ENCODE measurements at regions not wholly inside any gene's neighbourhood (a gene's known extent, or its start where the extent isn't known, plus 50 kb on each side); places are given as distances from the start of the nearest gene placed in this dataset.

DNA sequence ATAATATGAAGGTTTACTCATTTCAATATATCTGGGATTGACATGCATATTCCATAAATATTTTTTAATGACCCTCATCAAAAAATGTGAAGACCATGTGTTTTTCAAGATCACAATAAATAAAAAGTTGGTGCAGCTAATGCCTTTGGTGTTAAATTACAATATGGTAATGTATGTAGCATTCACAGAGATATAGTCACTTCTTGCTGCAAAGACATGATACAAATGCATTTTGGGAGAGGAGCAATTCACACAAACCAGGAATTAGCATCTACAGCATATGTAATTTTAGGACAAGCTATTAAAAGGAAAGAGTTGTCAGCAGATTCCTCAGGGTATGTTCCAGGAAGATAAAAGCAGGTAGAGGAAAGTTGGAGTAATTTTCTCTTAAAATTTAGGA is 734.5 kb upstream of the HTR2C start:
- in situ Hi-C loops (cut with HindIII; ENCODE audit: extremely low pct_ligation_motif_present, low pct_unique_long_range_greater_than_20kb) (no loop called here), intact Hi-C loops (cut with micrococcal nuclease; ENCODE audit: unreplicated experiment) (no loop called here)
- no TSS peak for BruUV-seq (replicated peaks)
- no peak overlapping the region for H3K4me2 ChIP-seq (ENCODE audit: low read depth, low read length)
- H2AFZ ChIP-seq (ENCODE audit: low read length) = no peak overlapping the region
- DNase-seq (ENCODE audit: low spot score) = no peak
- TF ChIP-seq SMC3 (IDR thresholded peaks at IDR 0.05; ENCODE audit: low read length) = no peak
- TF ChIP-seq NFIC (IDR thresholded peaks at IDR 0.05; ENCODE audit: low read length) = no peak
- no peak for TF ChIP-seq ZNF337 (CRISPR knock-in tag; IDR thresholded peaks at IDR 0.05; ENCODE audit: borderline replicate concordance, low read depth)
- TF ChIP-seq CCDC6 (CRISPR knock-in tag; IDR thresholded peaks at IDR 0.05) = no peak
- TF ChIP-seq MATR3 (CRISPR knock-in tag; IDR thresholded peaks at IDR 0.05) = no peak
- H3K9ac ChIP-seq (ENCODE audit: insufficient read depth, low read depth, low read length) = no peak overlapping the region
- H3K27ac ChIP-seq (ENCODE audit: extremely low read length, insufficient read depth, low read length) = no peak overlapping the region
- POLR2A ChIA-PET = no interaction called here
- H4K20me1 ChIP-seq (ENCODE audit: insufficient read depth, low read length) = no peaks in the 10 kb centered on the region
- no peaks in the 10 kb centered on the region for H3K27me3 ChIP-seq (ENCODE audit: control insufficient read depth in 1 of 2, insufficient read depth in 2 of 2, low read length in 2 of 2)
- H3K4me1 ChIP-seq (ENCODE audit: insufficient read depth, low read length) = no peaks in the 10 kb centered on the region
- FAIRE-seq = no peak
- no peaks in the 10 kb centered on the region for H3K9me3 ChIP-seq (ENCODE audit: low read length)
- no peaks in the 10 kb centered on the region for H3K36me3 ChIP-seq (replicated peaks in 1 of 2; ENCODE audit: control insufficient read depth in 1 of 2, insufficient read depth in 2 of 2, low read length in 2 of 2)
- no peak for ATAC-seq
- H3K79me2 ChIP-seq (ENCODE audit: insufficient read depth, low read length) = no peaks in the 10 kb centered on the region
- CTCF ChIA-PET (ENCODE audit: low intra/inter-chr PET ratio, low total read pairs) = no interaction called here
- H3K4me3 ChIP-seq (replicated peaks in 1 of 3; ENCODE audit: insufficient read depth in 1 of 3, low read depth in 2 of 3, low read length in 3 of 3) = no peak overlapping the region

DNA sequence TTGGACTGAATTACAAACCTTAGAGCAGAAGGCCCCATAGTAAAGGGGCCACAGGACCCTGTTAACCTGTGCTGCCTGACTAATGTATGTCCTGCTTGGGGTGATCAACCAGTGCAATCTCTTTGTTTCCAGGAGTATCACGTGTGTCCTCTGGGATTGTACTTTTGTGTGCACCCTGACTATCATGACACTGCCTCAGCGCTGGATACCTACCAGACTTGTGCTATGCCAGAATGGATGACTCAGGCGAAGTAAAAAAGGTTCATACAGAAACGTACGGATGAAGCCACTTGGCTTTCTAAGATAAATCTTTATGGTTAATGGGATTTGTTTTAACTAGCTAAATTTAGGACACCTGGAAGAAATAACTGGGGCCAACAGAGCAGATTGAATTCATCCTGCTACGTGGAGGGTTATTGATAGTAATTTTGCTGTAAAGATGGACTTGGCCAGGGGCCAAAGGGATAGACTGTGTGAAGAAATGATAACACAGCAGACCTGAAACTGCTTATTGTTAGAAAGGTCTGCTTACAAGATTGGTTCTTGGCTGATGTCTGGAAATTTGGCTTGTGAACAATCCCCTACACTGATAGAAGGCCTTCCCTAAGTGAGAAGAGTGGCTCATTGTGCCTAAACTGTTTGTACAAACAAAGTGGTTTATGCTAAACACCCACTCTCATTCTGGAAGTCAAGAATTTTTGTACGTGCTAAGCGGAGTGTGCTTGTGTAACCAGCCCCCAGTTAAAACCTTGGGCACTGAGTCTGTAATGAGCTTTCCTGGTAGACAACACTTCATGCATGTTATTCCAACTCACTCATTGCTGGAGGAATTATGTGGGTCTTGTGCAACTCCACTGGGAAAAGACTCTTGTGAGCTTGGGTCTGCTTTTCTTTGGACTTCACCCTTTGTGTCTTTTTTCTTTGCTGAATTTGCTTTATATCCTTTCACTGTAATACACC is 750.5 kb upstream of the HTR2C start:
- Histone ChIP-seq H3K4me2 (ENCODE audit: low read depth, low read length) (no peak overlapping the region), H3K27me3 (ENCODE audit: control insufficient read depth in 1 of 2, insufficient read depth in 2 of 2, low read length in 2 of 2) (no peaks in the 10 kb centered on the region), H3K27ac (ENCODE audit: extremely low read length, insufficient read depth, low read length) (no peak overlapping the region), H4K20me1 (ENCODE audit: insufficient read depth, low read length) (no peaks in the 10 kb centered on the region), H3K36me3 (replicated peaks in 1 of 2; ENCODE audit: control insufficient read depth in 1 of 2, insufficient read depth in 2 of 2, low read length in 2 of 2) (no peaks in the 10 kb centered on the region), H2AFZ (ENCODE audit: low read length) (no peak overlapping the region), H3K79me2 (ENCODE audit: insufficient read depth, low read length) (no peaks in the 10 kb centered on the region), H3K4me1 (ENCODE audit: insufficient read depth, low read length) (no peaks in the 10 kb centered on the region), H3K4me3 (replicated peaks in 1 of 3; ENCODE audit: insufficient read depth in 1 of 3, low read depth in 2 of 3, low read length in 3 of 3) (no peak overlapping the region), H3K9me3 (ENCODE audit: low read length) (no peaks in the 10 kb centered on the region), H3K9ac (ENCODE audit: insufficient read depth, low read depth, low read length) (no peak overlapping the region)
- ChIA-PET CTCF (ENCODE audit: low intra/inter-chr PET ratio, low total read pairs) (no interaction called here), POLR2A (no interaction called here)
- ATAC-seq (no peak), DNase-seq (ENCODE audit: low spot score) (no peak), FAIRE-seq (no peak)
- in situ Hi-C loops (cut with HindIII; ENCODE audit: extremely low pct_ligation_motif_present, low pct_unique_long_range_greater_than_20kb) = no loop called here
- BruUV-seq (replicated peaks) = no TSS peak
- TF ChIP-seq CENPX (CRISPR knock-in tag; IDR thresholded peaks at IDR 0.05) (no peak), PHF21A (CRISPR knock-in tag; IDR thresholded peaks at IDR 0.05) (no peak)
- TF ChIP-seq, protein P1, sequence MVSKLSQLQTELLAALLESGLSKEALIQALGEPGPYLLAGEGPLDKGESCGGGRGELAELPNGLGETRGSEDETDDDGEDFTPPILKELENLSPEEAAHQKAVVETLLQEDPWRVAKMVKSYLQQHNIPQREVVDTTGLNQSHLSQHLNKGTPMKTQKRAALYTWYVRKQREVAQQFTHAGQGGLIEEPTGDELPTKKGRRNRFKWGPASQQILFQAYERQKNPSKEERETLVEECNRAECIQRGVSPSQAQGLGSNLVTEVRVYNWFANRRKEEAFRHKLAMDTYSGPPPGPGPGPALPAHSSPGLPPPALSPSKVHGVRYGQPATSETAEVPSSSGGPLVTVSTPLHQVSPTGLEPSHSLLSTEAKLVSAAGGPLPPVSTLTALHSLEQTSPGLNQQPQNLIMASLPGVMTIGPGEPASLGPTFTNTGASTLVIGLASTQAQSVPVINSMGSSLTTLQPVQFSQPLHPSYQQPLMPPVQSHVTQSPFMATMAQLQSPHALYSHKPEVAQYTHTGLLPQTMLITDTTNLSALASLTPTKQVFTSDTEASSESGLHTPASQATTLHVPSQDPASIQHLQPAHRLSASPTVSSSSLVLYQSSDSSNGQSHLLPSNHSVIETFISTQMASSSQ (IDR thresholded peaks at IDR 0.05; ENCODE audit: low read depth) = no peak
- TF ChIP-seq, protein P1 (CRISPR knock-in tag; IDR thresholded peaks at IDR 0.05; ENCODE audit: borderline replicate concordance) = no peak
- 40% methylated on average over 8 of the region's 8 CpGs for WGBS (ENCODE audit: low lambda C conversion rate)
- intact Hi-C loops (cut with micrococcal nuclease; ENCODE audit: unreplicated experiment) = no loop called here
